Stimulated activated CD8-positive, alpha-beta memory T cell treated with anti-CD3 and anti-CD28 coated beads, Interleukin-15, amount 100 ng/mL, for 48 hours (primary cell): ENCODE measurements at regions not wholly inside any gene's neighbourhood (a gene's known extent, or its start where the extent isn't known, plus 50 kb on each side); places are given as distances from the start of the nearest gene placed in this dataset.

Experiments
- DNase-seq, 2 donors: peaks; one replicate each; pipeline ENCODE4 v3.0.0-alpha.2; 2020; ENCODE audit warnings: low read depth in 2 of 2

DNA sequence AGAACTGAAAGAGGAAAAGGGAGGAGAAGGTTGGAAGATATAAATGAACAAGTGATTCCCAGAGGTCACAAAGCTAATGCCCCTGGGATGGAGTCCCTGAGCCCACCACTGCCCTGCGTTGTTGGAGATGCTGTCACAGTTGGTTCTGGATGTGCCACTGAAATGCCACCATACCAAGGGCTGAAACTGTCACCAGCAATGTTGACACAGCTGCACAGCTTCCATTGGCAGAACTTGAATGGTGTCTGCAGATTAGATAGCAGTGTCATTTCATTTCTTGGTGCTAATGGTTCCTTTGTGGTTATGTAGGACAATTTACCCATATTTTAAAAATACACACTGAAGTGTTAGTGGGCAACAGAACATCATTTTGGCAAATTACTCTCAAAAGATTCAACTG, 120.7 kb downstream of the TBXT start:
- no peak for DNase-seq

DNA sequence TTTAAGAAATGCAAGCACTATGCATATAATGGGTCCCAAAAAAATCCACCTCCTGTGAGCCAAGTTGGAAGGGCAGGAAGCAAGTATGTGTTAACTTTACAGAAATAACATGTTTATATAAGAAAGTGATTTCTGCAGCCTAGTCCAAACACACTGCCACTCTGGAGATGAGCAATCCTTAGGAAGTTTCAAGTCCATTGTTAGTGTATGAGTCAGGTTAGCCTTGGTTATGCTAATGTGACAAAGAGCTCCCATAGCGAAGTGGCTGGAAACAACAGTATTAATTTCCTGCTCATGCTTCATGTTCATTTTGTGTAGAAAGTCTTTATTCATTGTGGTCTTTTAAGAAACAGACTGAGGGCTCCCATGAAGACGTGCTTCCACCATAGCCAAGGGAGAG, 121.4 kb downstream of the TBXT start:
- no peak for DNase-seq

DNA sequence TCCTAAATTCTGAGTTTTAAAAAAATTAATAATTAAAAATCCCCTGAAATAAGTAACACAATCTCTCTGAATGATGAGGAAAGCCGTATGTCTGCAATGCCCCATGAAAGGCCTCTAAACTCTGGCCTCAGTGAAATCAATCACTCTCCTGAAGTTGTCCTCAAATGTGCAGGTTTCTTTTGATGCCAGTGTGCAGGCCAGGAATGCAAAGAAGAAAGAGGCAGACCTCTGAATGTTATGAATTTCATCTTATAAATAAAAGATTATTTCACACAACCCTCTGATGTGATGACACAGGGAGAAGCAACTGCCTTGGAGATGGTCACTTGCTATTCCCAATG, 121.8 kb downstream of the TBXT start:
- DNase-seq, result no peak

DNA sequence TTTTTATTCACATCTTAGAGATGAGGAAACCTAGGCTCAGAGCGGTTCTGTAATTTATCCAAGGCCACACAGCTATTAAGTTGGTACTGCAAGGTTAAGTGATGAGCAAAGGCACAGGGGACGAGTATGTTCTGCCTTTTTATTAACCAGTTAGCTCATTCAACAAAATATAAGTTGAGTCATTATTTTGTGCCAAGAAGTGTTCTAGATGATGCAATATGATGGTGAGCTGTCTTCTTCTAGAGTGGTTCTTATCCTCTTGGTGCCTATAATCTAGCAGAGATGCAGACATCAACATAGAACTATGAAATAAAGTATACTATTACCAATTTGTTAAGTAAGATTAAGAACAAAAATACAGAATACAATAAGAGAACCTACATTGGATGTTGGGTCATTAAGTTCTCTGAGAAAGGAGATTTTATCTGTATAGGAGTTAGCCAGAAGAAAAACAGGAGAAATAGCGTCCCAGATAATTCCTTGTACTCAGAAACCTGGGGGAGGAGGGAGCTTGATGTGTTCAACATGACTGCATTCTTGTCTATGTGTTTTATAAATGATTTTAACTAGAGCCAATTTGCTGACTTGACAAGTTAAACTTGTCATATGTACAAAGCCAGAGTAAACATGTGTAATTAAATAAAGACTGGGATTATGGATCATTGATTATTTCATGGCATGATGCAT, 122.3 kb downstream of the TBXT start:
- DNase-seq, result no peak

DNA sequence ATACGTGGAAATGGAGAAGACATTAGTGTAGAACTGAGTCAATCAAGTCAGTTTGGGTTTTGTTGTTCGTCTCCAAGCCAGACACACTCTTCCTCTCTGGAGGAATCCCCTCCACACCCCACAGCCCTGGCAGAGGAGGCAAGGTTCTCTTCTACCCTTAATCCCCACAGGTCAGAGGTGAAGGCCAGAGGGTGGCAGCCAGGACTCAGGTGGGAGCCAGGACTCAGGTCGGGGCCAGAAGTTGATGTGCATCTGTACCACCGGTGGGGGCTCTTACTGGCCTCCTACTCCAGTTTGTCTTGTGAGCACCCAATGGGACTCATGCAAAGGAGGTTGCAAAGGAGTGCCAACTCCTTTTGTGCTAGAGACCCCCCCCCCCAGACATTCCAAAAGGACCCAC, 126.4 kb downstream of the TBXT start:
- no peak for DNase-seq

DNA sequence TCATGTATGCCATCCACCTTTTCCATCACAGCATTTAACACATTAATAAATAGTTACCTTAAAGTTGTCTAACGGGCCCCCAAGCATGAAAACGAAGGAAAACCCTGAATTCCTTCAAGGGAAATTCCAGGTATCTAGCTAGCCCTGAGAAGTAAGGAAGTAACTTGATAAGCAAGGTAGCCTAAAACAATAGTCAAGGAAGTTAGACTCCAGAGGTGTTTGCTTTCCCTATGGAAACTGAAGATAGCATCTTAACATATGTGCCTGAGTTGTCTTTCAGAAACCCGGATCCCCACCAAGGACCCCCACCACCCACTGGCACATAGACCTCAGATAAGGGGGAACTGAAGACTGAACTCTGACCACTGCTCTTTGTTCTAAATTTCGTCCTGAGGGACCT, 127.4 kb downstream of the TBXT start:
- DNase-seq, result no peak

DNA sequence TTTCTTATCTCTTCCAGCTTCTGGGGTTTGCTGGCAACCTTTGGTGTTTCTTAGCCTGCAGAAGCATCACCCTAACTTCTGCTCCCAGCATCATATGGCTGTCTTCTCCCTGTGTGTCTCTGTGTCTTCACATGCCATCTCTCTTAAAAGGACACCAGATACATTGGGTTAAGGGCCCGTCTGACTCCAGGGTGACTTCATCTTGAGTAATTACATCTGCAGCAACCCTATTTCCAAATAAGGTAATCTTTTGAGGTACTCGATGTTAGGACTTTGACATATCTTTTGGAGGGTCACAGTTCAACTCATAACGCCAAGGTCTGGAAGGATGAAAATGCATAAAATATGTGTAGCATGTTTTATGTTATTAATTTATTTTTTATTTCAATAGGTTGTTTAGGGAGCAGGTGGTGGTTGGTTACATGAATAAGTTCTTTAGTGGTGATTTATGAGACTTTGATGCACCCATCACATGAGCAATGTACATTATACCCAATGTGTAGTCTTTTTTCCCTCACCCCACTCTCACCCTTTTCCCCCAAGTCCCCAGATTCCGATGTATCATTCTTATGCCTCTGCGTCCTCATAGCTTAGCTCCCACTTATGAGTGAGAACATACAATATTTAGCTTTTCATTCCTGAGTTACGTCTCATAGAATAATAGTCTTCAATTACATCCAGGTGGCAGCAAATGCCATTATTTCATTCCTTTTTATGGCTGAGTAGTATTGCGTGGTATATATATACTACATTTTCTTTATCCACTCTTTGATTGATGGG, 131.1 kb downstream of the TBXT start:
- no peak for DNase-seq

DNA sequence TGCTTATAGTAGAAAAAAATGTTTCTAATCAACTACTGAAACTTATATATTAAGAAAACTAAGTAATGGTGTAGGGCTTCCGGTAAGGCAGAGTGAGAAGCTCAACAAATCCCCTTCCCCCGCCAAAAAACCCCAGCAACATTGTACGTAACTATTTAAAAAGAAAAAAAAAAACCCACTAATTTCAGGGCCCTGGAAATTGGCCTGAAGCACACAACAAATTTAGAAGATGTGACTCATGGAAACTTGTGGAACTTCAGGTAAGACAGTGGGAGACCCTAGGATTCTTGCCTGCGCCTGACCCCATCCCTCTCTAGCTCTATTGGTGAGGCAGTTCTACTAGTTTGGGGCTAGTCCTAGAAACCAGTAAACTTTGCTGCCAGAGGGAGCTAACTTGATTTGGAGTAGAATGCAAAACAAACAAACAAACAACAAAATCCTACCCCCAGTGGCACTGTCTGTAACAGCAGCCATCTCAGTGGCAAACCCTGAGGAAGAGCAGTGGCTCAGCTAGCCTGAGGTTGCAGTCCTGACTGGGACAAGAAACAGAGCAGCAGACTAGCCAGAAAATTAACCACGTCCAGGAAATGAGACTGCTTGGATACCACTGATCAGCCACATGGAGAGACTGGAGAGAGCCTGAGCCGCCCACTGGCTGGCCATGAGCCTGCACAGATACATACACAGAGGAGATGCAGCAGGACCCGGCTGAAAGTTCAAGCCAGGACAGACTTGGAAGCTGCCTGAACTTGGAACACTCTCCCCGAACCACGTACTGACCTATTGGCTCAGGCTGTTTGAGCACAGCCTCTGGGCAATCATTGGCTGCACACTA, 135.1 kb downstream of the TBXT start:
- DNase-seq, result no peak

DNA sequence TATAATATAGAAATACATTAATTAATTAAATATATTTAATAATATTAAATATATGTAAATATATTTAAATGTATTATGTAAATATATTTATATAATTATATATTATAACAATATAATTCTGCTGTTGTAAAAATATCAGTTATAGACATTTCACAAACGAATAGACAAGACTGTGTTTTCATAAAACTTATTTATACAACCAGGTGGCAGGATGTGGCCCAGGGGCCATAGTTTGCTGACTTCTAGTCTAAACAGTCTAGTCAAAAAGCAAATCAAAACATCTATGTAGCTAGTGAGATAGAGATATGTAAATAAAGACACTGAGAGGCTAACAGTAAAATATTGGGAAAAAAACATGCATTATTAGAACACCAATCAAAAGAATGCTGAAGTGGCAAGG, 136.4 kb downstream of the TBXT start:
- DNase-seq, result no peak

DNA sequence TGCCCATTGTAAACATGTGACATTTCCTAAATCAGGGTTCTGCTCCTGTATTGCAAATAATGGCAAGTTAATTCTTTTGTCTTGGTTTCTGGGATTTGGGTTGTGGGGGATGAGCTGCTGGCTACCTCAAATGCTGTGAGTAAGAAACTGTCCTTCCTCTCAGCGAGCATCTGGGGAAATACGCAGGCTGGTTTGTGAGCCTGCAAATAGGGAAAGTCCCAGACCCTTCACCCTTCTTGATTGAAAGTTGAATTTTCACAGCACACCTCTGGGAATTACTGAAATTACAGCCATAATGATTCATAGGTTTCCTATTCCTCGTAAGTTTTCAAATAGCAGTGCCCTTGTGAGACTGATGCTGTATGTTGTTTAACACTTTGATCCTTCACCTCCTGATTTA, 138.1 kb downstream of the TBXT start:
- DNase-seq, result no peak

DNA sequence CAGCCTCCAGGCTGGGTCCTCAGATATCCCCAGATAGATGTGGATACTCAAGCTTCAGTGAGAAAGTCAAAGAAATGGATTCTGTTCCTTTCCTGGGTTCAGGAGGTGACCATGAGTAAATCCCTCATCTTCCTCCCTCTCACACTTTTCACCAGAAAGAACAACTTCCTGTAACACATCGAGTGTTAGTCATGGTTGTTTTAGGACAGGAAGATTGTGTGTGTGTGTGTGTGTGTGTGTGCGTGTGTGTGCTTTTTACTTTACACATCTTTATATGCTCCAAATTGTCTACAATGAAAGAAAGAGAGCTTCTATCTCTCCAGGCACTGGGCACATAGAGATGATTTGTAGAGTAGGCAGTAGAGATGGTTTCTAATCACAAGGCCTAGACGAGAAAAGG, 139.9 kb downstream of the TBXT start:
- DNase-seq, result no peak

DNA sequence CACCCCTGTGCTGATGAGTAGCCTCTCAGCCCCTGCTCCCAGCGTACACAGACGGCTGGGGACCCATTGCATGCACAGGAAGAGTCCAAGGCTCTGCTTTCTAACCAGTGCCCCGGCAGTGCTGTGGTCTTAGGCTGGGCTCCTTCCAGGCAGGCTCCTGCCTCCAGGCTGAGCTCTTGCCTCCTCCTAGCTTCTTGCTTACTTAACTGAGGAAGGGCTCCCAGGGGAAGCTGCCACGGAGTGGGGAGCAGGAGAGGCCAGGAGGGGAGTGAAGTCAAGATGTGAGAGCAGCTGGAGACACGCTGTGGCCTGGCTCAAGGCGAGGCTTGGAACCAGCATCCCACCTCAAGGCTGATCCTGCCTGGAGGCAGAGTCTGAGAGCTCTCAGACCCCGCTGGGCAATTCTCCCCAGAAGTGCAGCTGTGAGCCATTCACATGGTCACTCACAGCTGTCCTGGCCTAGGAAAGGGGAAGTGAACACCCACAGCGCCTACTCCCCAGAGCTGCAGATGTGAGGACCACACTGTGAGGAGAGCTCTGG, 141.0 kb downstream of the TBXT start:
- no peak for DNase-seq

DNA sequence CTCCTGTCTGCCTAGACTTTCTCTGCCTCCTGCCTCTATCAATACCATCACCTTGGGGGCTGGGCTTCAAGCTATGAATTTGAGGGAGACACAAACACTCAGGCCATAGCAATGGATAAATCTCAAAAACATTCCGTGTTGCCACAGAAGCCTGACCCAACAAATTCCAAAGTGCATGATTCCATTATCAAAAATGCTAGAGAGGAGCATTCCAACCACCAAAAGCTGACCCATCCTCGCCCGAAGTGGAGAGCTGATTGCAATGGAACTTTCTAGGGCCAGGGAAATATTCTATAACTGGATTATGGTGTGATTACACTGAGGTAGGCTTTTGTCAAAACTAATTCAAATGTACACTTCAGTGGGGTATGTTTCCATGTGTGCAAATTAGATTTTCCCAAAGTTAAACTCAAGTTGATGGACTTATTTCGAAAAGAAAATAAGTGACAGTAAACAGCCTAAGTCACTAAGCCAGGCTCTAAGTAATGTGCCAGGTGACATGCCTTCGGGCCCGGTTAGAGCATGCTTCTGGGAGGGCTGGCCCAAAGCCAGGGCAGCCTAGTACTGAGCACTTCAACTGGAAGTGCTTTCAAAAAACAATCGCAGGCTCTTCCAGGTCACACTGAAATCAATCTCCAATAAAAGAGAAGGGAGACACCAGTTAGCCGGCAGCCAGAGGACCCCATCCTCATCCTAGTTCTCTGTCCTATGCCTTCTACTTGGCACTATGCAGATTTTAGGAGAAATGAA, 142.3 kb downstream of the TBXT start:
- no peak for DNase-seq

DNA sequence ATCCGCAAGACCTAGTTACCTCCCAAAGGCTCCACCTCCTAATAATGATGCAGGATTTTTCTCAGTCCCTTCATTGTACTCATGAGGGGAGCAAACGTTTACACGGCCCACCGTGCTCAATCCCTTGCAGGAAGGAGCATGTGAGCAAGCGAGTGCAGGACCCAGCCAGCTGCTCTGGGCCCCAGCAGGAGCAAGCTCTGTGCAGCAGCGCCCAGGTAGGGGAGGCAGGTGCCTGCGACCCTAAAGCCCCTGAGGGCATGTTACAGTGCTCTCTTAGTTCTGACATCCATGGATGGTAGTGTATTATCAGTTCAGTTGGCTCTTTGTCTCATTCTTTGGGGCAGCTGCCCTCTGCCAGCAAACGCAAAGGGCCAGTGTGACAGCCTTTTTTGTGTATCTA, 143.4 kb downstream of the TBXT start:
- no peak for DNase-seq

DNA sequence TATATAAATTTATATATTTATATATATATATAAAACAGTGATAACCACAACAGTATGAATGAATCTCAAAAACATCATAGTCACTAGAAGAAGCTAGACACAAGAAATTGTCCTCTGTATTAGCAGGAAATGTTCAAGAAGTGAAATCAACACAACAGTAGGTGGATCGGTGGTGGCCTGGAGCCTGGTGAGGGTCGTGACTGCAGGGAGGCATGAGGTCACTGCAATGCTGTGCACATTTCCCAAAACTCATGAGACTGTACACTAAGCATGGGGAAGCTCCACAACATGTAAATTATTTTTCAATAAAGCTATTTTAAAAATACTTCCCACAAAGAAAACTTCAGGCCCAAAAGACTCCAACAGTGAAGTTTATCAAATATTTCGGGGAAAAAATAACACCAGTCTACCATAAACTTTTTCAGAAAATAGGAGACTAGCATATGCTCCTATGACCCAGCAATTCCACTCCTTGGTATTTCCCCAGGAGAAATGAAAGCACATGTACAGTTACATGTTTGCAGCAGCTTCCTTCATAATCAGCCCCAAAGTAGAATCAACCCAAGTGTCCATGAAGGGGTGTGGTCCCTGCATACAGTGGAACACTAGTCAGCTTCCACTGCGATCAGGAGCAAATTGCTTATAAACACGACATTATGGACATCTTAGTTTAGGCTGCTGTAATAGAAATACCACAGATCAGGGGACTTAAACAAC, 144.2 kb downstream of the TBXT start:
- no peak for DNase-seq

DNA sequence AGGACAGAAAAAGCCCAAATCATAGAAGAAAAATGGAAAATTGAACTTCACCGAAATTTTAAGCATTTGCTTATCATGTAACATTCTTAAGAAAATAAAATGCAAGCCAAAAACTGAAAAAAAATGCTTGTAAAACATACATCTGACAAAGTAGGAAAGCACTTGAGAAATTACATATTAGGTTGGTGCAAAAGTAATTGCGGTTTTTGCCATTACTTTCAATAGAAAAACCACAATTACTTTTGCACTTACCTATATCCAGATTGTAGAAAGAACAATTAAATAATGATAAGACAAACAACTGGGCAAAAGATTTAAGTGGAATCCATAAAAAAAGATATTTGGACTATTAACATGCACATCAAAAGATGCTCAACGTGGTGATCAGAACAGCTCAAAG, 146.2 kb downstream of the TBXT start:
- DNase-seq, result no peak

DNA sequence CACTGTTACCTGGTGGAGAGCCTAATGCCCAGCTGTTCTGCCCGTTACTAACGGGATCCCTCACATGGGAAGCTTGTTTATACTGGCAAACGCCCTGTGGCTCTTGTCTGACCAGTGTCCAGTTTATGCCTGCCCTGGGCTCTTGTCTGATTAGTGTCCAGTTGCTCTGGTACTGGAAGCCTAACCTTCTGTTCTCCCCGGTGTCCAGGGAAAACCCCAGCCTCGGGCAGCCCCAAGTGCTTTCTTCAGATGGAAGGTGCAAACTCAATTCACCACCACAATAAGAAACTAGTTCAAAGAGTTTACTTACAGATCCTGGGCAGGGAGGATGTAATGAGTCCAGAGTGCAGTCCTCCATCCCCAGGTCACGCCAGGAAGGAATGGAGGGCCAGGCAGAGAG, 148.4 kb downstream of the TBXT start:
- DNase-seq, result no peak

DNA sequence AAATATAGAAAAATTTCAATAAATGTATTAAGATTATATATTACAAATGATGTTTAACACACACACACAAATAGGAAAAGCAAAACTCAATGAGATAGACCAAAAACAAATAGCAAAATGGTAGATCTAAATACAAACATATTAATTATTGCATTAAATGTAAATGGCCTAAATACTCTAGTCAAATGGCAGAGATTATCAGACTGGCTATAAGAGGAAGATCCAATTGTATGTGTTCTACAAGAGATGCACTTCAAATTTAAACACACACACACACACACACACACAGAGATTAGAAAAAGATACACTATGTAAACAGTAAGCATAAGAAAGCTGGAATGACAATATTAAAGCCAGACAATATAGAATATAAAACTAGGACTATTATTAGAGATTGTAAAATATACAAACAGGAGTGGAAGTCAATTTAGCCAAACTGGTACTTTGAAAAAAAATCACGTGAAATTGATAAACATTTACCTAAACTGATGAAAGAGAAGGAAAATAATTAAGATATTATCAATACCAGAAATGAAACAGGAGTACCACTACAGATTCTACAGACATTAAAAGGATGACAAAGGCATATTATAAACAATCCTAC, 150.5 kb downstream of the TBXT start:
- DNase-seq, result no peak

DNA sequence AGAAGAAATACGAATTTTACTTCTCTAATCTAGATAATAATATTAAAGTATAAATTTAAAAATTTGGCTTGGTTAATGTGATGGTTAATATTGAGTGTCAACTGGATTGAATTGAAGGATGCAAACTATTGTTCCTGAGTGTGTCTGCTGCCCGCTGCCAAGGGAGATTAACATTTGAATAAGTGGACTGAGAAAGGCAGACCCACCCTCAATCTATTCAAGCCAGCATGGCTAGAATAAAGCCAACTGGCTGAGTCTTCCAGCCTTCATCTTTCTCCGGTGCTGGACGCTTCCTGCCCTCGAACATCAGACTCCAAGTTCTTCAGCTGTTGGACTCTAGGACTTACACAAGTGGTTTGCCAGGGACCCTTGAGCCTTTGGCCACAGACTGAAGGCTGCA, 152.7 kb downstream of the TBXT start:
- no peak for DNase-seq

DNA sequence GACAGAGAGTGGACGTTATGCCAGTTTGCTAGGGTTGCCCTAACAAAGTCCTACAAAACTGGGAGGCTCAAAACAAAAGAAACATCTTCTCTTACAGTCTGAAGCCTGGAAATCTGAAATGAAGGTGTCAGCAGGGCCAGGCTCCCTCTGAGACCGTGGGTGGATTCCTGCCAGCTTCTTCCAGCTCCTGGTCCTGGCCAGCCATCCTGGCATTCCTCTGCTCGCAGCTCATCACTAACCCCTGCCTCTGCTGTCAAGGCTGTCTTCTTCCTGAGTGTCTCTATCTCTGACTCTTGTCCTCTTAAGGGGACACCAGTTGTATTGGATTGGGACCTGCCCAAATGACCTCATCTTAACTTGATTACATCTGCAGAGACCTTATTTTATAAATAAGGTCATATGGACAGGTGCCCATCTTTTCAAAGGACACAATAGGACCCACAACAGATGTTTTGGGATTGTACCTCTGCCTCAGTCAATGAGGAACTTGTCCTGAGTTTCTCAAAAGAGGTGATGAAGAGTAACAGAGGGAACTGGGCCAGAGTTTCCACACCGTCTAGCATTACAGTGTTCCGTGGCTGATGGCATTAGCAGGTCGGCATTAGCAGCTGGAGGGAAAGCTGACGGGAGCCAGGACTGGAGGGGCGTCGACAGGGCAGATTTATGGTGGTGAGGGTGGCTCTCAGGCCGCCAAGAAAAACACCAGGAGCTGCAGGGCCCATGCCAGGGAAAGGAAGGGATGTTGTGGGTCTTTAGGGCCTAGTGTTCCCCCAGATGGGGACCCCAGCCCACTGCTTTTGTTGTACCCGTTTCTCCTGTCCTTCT, 157.3 kb downstream of the TBXT start:
- no peak for DNase-seq
